Lower leg skin (tissue), 4 donors: ENCODE measurements at regions not wholly inside any gene's neighbourhood (a gene's known extent, or its start where the extent isn't known, plus 50 kb on each side); places are given as distances from the start of the nearest gene placed in this dataset.

ENCODE experiments used
- DNase-seq, 2 donors: peaks; one replicate each; pipeline ENCODE4 v3.0.0-alpha.2; 2019; ENCODE audit warnings: low spot score in 2 of 2
- H3K4me3 ChIP-seq: fragments of 200-600 bp; sonication (generic); 2 replicates; pipeline ENCODE4 v1.5.1; 2017; ENCODE audit warnings: mild to moderate bottlenecking, low read depth; ENCODE audit not compliant: poor library complexity, severe bottlenecking
- POLR2A ChIP-seq, 2 donors: fragments of 450-650 bp; IDR thresholded peaks; one replicate each; pipeline ENCODE4 v1.6.1; 2016 to 2017; ENCODE audit warnings: antibody characterized with exemption in 2 of 2, mild to moderate bottlenecking in 1 of 2, moderate library complexity in 1 of 2
- WGBS, 2 donors: methylation state at CpG; one replicate each; pipeline ENCODE4 v1.1.5; 2018; 5-methylcytosine and 5-hydroxymethylcytosine counted together
- intact Hi-C: fragments of 100-400 bp; cut with DNase I; formaldehyde crosslinking; loops from one replicate; pipeline ENCODE4 v1.15.0; 2023; ENCODE audit warnings: low total_unique reads
- TF ChIP-seq, protein P1 (sequence below), 3 donors: fragments of 450-650 bp; IDR thresholded peaks; one replicate each; pipeline ENCODE4 v1.5.1; 2016; ENCODE audit warnings: antibody characterized with exemption in 3 of 3, mild to moderate bottlenecking in 3 of 3, moderate library complexity in 2 of 3

- no peak overlapping the region for H3K4me3 ChIP-seq
- TF ChIP-seq, protein P1, sequence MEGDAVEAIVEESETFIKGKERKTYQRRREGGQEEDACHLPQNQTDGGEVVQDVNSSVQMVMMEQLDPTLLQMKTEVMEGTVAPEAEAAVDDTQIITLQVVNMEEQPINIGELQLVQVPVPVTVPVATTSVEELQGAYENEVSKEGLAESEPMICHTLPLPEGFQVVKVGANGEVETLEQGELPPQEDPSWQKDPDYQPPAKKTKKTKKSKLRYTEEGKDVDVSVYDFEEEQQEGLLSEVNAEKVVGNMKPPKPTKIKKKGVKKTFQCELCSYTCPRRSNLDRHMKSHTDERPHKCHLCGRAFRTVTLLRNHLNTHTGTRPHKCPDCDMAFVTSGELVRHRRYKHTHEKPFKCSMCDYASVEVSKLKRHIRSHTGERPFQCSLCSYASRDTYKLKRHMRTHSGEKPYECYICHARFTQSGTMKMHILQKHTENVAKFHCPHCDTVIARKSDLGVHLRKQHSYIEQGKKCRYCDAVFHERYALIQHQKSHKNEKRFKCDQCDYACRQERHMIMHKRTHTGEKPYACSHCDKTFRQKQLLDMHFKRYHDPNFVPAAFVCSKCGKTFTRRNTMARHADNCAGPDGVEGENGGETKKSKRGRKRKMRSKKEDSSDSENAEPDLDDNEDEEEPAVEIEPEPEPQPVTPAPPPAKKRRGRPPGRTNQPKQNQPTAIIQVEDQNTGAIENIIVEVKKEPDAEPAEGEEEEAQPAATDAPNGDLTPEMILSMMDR (IDR thresholded peaks at IDR 0.05): no peak
- TF ChIP-seq POLR2A (IDR thresholded peaks at IDR 0.05): no peak
- DNase-seq: no peak
- intact Hi-C loops: no loop called here
Observed at GRCh38 chr4:18813055-18813454, 791.5 kb upstream of the LCORL start.

GRCh38 chr4:18803781-18804180, 782.2 kb upstream of the LCORL start:
- TF ChIP-seq POLR2A (IDR thresholded peaks at IDR 0.05): no peak
- TF ChIP-seq, protein P1 (IDR thresholded peaks at IDR 0.05): no peak
- H3K4me3 ChIP-seq: no peak overlapping the region
- no peak for DNase-seq
- intact Hi-C loops: no loop called here

- intact Hi-C loops: loop anchor here (10.0 kb wide), 1 partner anchor 1413 kb away; no protein-coding TSS in a partner anchor
- TF ChIP-seq, protein P1 (IDR thresholded peaks at IDR 0.05): no peak
- TF ChIP-seq POLR2A (IDR thresholded peaks at IDR 0.05): no peak
Observed at GRCh38 chr4:18798123-18798522, 776.6 kb upstream of the LCORL start.

DNA sequence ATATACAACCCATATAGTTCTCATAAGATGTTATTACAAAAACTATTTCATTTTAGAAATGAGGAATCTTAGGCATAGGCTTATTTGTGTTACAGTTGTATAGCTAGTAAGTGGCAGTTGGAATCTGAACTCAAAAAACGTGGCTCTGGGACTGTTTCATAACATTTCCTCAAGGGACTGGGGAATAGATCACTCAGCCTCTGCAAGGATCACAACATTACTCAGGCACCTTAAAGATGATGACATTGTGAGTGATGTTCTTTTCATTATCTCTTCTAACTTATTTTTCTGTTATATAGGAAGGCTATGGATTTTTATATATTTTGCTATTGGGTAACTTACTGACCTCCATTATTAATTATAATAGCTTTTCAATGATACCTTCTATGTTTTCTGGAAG, 774.2 kb upstream of the LCORL start:
- intact Hi-C loops: loop anchor here (10.0 kb wide), 1 partner anchor 1411 kb away; no protein-coding TSS in a partner anchor
- H3K4me3 ChIP-seq: no peak overlapping the region
- 50 to 62% methylated on average over 1 of the region's 1 CpG for WGBS, 2 donors
- DNase-seq: no peak
- TF ChIP-seq, protein P1 (IDR thresholded peaks at IDR 0.05): no peak
- TF ChIP-seq POLR2A (IDR thresholded peaks at IDR 0.05): no peak

More at GRCh38 chr4:18798123-18798522, 776.6 kb upstream of the LCORL start:
- 79 to 82% methylated on average over 2 of the region's 2 CpGs for WGBS, 2 donors
- DNase-seq: no peak
- H3K4me3 ChIP-seq: no peak overlapping the region

- intact Hi-C loops: no loop called here
- TF ChIP-seq POLR2A (IDR thresholded peaks at IDR 0.05): no peak
- TF ChIP-seq, protein P1 (IDR thresholded peaks at IDR 0.05): no peak
- DNase-seq: no peak
- WGBS, 2 donors: 64% methylated on average over 4 of the region's 4 CpGs
- H3K4me3 ChIP-seq: no peak overlapping the region
Observed at GRCh38 chr4:18777190-18777930, 755.8 kb upstream of the LCORL start.

GRCh38 chr4:18767921-18768320, 746.4 kb upstream of the LCORL start:
- H3K4me3 ChIP-seq: no peak overlapping the region
- no peak for DNase-seq
- WGBS, 2 donors: 73 to 78% methylated on average over 2 of the region's 2 CpGs
- intact Hi-C loops: no loop called here
- TF ChIP-seq, protein P1 (IDR thresholded peaks at IDR 0.05): no peak
- no peak for TF ChIP-seq POLR2A (IDR thresholded peaks at IDR 0.05)
